NCI-H2029 (cell line): ENCODE measurements at regions not wholly inside any gene's neighbourhood (a gene's known extent, or its start where the extent isn't known, plus 50 kb on each side); places are given as distances from the start of the nearest gene placed in this dataset.
"Not testable (repeated sequence)": the region's sequence is repeated elsewhere in the genome, so short reads cannot be mapped to it uniquely, and the experiment has no call there.

Source experiments
- DNase-seq: peaks from one replicate; lab custom pipeline; 2025; lab: John Stamatoyannopoulos, UW

- no peak for DNase-seq
Observed at GRCh38 chr11:42992594-42992993, 319.2 kb upstream of the API5 start.

- DNase-seq = peak; percentile 87
Observed at GRCh38 chr11:42996421-42997307, 315.1 kb upstream of the API5 start.

GRCh38 chr11:43004879-43005278 is 306.9 kb upstream of the API5 start:
- DNase-seq = not testable (repeated sequence)

GRCh38 chr11:43010042-43010441 is 301.8 kb upstream of the API5 start:
- DNase-seq = no peak

- DNase-seq = no peak
Observed at GRCh38 chr11:43012606-43013005, 299.2 kb upstream of the API5 start.

GRCh38 chr11:43021466-43021865 is 290.3 kb upstream of the API5 start:
- DNase-seq = peak; percentile 67

- no peak for DNase-seq
Observed at GRCh38 chr11:43034341-43034740, 277.5 kb upstream of the API5 start.

GRCh38 chr11:43035086-43035485 is 276.7 kb upstream of the API5 start:
- DNase-seq = peak; percentile 48

GRCh38 chr11:43053638-43054412 is 258.0 kb upstream of the API5 start:
- no peak for DNase-seq

- no peak for DNase-seq
Observed at GRCh38 chr11:43067681-43068080, 244.1 kb upstream of the API5 start.

- DNase-seq = no peak
Observed at GRCh38 chr11:43071338-43071737, 240.5 kb upstream of the API5 start.

- DNase-seq = no peak
Observed at GRCh38 chr11:43072096-43072495, 239.7 kb upstream of the API5 start.

GRCh38 chr11:43072911-43073310 is 238.9 kb upstream of the API5 start:
- DNase-seq = peak; percentile 7

GRCh38 chr11:43074810-43075209 is 237.0 kb upstream of the API5 start:
- no peak for DNase-seq

- no peak for DNase-seq
Observed at GRCh38 chr11:43101113-43101512, 210.7 kb upstream of the API5 start.

- DNase-seq = no peak
Observed at GRCh38 chr11:43116071-43116470, 195.7 kb upstream of the API5 start.

GRCh38 chr11:43119275-43119970 is 192.4 kb upstream of the API5 start:
- no peak for DNase-seq

GRCh38 chr11:43122546-43122945 is 189.2 kb upstream of the API5 start:
- no peak for DNase-seq

GRCh38 chr11:43123443-43123842 is 188.4 kb upstream of the API5 start:
- DNase-seq = no peak

- no peak for DNase-seq
Observed at GRCh38 chr11:43124272-43124935, 187.4 kb upstream of the API5 start.

- DNase-seq = no peak
Observed at GRCh38 chr11:43129329-43129728, 182.5 kb upstream of the API5 start.

GRCh38 chr11:43130616-43131015 is 181.2 kb upstream of the API5 start:
- DNase-seq = peak; percentile 5
